HepG2 (cell line): ENCODE measurements at regions not wholly inside any gene's neighbourhood (a gene's known extent, or its start where the extent isn't known, plus 50 kb on each side); places are given as distances from the start of the nearest gene placed in this dataset.

Source experiments
- CBFB ChIP-seq: sonication (generic); formaldehyde crosslinking; IDR thresholded peaks from 2 replicates; pipeline ENCODE4 v1.4.0; 2020; ENCODE audit warnings: missing genetic modification reagents
- FOXK1 ChIP-seq: sonication (generic); formaldehyde crosslinking; IDR thresholded peaks from 2 replicates; pipeline ENCODE4 v1.4.0; 2020; ENCODE audit warnings: low read depth, missing genetic modification reagents, borderline replicate concordance
- JUN ChIP-seq: sonication (generic); formaldehyde crosslinking; IDR thresholded peaks from 2 replicates; pipeline ENCODE4 v1.4.0; 2020; ENCODE audit warnings: mild to moderate bottlenecking, missing genetic modification reagents
- RBM39 ChIP-seq: fragments of 200-400 bp; formaldehyde crosslinking; IDR thresholded peaks from one replicate; pipeline ENCODE4 v1.6.1; 2018; ENCODE audit warnings: antibody characterized with exemption, mild to moderate bottlenecking, low read depth, low read length; ENCODE audit not compliant: poor library complexity, severe bottlenecking
- SAP130 ChIP-seq: IDR thresholded peaks from 2 replicates; pipeline ENCODE4 v1.6.1; 2016; ENCODE audit warnings: low read depth
- TEAD3 ChIP-seq: optimal IDR thresholded peaks from 2 replicates; pipeline ENCODE3; 2016; ENCODE audit warnings: borderline replicate concordance
- ZFP62 ChIP-seq: sonication (generic); formaldehyde crosslinking; IDR thresholded peaks from 2 replicates; pipeline ENCODE4 v1.4.0; 2020; ENCODE audit warnings: missing genetic modification reagents
- ZNF101 ChIP-seq: sonication (generic); formaldehyde crosslinking; IDR thresholded peaks from 2 replicates; pipeline ENCODE4 v1.4.0; 2020; ENCODE audit warnings: mild to moderate bottlenecking, low read depth, missing genetic modification reagents, borderline replicate concordance
- ZNF546 ChIP-seq: sonication (generic); formaldehyde crosslinking; conservative IDR thresholded peaks from 2 replicates; pipeline ENCODE4 v1.8.1; 2023; ENCODE audit warnings: mild to moderate bottlenecking, missing genetic modification reagents
- TF ChIP-seq, protein P1 (sequence below): sonication (generic); formaldehyde crosslinking; IDR thresholded peaks from 2 replicates; pipeline ENCODE4 v1.5.0; 2020; ENCODE audit warnings: mild to moderate bottlenecking, missing genetic modification reagents
- TF ChIP-seq, protein P2 (sequence below): sonication (generic); formaldehyde crosslinking; IDR thresholded peaks from 2 replicates; pipeline ENCODE4 v1.4.0; 2020; ENCODE audit warnings: mild to moderate bottlenecking, missing genetic modification reagents
- TF ChIP-seq, protein P3 (sequence below): IDR thresholded peaks from 2 replicates; pipeline ENCODE4 v1.6.1; 2016; ENCODE audit warnings: mild to moderate bottlenecking
- TF ChIP-seq, protein P4 (sequence below): sonication (generic); formaldehyde crosslinking; IDR thresholded peaks from 2 replicates; pipeline ENCODE4 v1.4.0; 2020; ENCODE audit warnings: missing genetic modification reagents, borderline replicate concordance
- TF ChIP-seq, protein P5 (sequence below): sonication (generic); formaldehyde crosslinking; IDR thresholded peaks from 2 replicates; pipeline ENCODE4 v1.8.0; 2022; ENCODE audit warnings: mild to moderate bottlenecking, missing genetic modification reagents, moderate library complexity

DNA sequence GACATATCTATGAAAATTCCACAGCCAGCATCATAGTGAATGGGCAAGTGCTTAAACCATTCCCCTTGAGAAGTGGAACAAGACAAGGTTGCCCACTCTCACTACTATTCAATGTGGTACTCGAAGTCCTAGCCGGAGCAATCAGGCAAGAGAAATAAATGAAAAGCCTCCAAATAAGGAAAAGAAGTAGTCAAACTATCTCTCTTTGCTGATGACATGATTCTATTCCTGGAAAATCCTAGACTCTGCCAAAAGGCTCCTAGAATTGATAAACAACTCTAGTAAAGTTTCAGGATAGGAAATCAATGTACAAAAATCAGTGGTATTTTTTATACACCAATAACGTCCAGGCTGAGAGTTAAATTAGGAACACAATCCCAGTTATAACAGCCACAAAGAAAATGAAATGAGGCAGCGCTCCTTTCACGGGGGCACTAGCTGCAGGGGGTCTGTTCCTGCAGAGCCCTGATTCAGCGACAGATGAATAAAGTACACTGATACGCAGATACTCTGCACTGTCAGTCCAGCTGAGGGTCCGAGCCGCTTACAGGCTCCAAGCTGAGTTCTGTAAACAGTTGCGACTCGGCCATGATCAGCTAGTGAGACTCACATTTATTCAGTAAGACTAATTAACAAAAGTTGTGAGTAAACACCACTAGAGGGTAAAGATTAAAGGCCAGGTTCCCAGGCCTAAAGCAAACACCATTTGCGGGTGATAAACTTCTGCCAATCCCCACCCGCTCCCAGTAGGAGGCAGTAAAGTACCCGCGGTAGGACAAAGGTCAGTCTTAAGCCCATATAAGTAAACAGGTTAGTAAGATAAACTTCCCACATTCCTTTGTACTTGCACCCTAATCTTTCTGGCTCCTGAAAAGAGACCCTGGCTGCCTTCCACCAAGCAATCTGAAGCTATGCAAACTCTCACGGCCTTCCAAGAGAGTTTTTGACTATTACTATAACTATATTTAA, 290.6 kb upstream of the GRID2 start (continued):
- TF ChIP-seq CBFB = no peak
- TF ChIP-seq ZNF546 (CRISPR knock-in tag) = no peak
- no peak for TF ChIP-seq SAP130
- TF ChIP-seq, protein P1, sequence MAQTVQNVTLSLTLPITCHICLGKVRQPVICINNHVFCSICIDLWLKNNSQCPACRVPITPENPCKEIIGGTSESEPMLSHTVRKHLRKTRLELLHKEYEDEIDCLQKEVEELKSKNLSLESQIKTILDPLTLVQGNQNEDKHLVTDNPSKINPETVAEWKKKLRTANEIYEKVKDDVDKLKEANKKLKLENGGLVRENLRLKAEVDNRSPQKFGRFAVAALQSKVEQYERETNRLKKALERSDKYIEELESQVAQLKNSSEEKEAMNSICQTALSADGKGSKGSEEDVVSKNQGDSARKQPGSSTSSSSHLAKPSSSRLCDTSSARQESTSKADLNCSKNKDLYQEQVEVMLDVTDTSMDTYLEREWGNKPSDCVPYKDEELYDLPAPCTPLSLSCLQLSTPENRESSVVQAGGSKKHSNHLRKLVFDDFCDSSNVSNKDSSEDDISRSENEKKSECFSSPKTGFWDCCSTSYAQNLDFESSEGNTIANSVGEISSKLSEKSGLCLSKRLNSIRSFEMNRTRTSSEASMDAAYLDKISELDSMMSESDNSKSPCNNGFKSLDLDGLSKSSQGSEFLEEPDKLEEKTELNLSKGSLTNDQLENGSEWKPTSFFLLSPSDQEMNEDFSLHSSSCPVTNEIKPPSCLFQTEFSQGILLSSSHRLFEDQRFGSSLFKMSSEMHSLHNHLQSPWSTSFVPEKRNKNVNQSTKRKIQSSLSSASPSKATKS (CRISPR knock-in tag) = no peak
- TF ChIP-seq ZNF101 (CRISPR knock-in tag) = no peak
- TF ChIP-seq, protein P2, sequence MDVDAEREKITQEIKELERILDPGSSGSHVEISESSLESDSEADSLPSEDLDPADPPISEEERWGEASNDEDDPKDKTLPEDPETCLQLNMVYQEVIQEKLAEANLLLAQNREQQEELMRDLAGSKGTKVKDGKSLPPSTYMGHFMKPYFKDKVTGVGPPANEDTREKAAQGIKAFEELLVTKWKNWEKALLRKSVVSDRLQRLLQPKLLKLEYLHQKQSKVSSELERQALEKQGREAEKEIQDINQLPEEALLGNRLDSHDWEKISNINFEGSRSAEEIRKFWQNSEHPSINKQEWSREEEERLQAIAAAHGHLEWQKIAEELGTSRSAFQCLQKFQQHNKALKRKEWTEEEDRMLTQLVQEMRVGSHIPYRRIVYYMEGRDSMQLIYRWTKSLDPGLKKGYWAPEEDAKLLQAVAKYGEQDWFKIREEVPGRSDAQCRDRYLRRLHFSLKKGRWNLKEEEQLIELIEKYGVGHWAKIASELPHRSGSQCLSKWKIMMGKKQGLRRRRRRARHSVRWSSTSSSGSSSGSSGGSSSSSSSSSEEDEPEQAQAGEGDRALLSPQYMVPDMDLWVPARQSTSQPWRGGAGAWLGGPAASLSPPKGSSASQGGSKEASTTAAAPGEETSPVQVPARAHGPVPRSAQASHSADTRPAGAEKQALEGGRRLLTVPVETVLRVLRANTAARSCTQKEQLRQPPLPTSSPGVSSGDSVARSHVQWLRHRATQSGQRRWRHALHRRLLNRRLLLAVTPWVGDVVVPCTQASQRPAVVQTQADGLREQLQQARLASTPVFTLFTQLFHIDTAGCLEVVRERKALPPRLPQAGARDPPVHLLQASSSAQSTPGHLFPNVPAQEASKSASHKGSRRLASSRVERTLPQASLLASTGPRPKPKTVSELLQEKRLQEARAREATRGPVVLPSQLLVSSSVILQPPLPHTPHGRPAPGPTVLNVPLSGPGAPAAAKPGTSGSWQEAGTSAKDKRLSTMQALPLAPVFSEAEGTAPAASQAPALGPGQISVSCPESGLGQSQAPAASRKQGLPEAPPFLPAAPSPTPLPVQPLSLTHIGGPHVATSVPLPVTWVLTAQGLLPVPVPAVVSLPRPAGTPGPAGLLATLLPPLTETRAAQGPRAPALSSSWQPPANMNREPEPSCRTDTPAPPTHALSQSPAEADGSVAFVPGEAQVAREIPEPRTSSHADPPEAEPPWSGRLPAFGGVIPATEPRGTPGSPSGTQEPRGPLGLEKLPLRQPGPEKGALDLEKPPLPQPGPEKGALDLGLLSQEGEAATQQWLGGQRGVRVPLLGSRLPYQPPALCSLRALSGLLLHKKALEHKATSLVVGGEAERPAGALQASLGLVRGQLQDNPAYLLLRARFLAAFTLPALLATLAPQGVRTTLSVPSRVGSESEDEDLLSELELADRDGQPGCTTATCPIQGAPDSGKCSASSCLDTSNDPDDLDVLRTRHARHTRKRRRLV (CRISPR knock-in tag) = no peak
- TF ChIP-seq, protein P3, sequence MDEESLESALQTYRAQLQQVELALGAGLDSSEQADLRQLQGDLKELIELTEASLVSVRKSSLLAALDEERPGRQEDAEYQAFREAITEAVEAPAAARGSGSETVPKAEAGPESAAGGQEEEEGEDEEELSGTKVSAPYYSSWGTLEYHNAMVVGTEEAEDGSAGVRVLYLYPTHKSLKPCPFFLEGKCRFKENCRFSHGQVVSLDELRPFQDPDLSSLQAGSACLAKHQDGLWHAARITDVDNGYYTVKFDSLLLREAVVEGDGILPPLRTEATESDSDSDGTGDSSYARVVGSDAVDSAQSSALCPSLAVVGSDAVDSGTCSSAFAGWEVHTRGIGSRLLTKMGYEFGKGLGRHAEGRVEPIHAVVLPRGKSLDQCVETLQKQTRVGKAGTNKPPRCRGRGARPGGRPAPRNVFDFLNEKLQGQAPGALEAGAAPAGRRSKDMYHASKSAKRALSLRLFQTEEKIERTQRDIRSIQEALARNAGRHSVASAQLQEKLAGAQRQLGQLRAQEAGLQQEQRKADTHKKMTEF (CRISPR knock-in tag) = peak; percentile 46
- peak; percentile 17 for TF ChIP-seq TEAD3 (CRISPR knock-in tag)
- no peak for TF ChIP-seq RBM39
- no peak for TF ChIP-seq ZFP62 (CRISPR knock-in tag)
- no peak for TF ChIP-seq FOXK1
- TF ChIP-seq, protein P4, sequence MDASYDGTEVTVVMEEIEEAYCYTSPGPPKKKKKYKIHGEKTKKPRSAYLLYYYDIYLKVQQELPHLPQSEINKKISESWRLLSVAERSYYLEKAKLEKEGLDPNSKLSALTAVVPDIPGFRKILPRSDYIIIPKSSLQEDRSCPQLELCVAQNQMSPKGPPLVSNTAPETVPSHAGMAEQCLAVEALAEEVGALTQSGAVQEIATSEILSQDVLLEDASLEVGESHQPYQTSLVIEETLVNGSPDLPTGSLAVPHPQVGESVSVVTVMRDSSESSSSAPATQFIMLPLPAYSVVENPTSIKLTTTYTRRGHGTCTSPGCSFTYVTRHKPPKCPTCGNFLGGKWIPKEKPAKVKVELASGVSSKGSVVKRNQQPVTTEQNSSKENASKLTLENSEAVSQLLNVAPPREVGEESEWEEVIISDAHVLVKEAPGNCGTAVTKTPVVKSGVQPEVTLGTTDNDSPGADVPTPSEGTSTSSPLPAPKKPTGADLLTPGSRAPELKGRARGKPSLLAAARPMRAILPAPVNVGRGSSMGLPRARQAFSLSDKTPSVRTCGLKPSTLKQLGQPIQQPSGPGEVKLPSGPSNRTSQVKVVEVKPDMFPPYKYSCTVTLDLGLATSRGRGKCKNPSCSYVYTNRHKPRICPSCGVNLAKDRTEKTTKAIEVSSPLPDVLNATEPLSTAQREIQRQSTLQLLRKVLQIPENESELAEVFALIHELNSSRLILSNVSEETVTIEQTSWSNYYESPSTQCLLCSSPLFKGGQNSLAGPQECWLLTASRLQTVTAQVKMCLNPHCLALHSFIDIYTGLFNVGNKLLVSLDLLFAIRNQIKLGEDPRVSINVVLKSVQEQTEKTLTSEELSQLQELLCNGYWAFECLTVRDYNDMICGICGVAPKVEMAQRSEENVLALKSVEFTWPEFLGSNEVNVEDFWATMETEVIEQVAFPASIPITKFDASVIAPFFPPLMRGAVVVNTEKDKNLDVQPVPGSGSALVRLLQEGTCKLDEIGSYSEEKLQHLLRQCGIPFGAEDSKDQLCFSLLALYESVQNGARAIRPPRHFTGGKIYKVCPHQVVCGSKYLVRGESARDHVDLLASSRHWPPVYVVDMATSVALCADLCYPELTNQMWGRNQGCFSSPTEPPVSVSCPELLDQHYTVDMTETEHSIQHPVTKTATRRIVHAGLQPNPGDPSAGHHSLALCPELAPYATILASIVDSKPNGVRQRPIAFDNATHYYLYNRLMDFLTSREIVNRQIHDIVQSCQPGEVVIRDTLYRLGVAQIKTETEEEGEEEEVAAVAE (CRISPR knock-in tag) = no peak
- TF ChIP-seq JUN (CRISPR knock-in tag) = no peak
- TF ChIP-seq, protein P5, sequence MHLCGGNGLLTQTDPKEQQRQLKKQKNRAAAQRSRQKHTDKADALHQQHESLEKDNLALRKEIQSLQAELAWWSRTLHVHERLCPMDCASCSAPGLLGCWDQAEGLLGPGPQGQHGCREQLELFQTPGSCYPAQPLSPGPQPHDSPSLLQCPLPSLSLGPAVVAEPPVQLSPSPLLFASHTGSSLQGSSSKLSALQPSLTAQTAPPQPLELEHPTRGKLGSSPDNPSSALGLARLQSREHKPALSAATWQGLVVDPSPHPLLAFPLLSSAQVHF (CRISPR knock-in tag) = no peak
